PC-3 (cell line): ENCODE measurements at regions not wholly inside any gene's neighbourhood (a gene's known extent, or its start where the extent isn't known, plus 50 kb on each side); places are given as distances from the start of the nearest gene placed in this dataset.

ENCODE experiments used
- EZH2phosphoT487 ChIP-seq: fragments of 300-600 bp; sonication (generic); IDR thresholded peaks from 2 replicates; pipeline ENCODE4 v1.6.1; 2018; ENCODE audit warnings: mild to moderate bottlenecking, antibody characterized with exemption, low read length, borderline replicate concordance
- TF ChIP-seq, protein P1 (sequence below): fragments of 300-600 bp; sonication (generic); conservative IDR thresholded peaks from 2 replicates; pipeline ENCODE4 v1.5.1; 2017; ENCODE audit warnings: antibody characterized with exemption, low read depth, mild to moderate bottlenecking, low read length

- TF ChIP-seq EZH2phosphoT487: no peak
- TF ChIP-seq, protein P1, sequence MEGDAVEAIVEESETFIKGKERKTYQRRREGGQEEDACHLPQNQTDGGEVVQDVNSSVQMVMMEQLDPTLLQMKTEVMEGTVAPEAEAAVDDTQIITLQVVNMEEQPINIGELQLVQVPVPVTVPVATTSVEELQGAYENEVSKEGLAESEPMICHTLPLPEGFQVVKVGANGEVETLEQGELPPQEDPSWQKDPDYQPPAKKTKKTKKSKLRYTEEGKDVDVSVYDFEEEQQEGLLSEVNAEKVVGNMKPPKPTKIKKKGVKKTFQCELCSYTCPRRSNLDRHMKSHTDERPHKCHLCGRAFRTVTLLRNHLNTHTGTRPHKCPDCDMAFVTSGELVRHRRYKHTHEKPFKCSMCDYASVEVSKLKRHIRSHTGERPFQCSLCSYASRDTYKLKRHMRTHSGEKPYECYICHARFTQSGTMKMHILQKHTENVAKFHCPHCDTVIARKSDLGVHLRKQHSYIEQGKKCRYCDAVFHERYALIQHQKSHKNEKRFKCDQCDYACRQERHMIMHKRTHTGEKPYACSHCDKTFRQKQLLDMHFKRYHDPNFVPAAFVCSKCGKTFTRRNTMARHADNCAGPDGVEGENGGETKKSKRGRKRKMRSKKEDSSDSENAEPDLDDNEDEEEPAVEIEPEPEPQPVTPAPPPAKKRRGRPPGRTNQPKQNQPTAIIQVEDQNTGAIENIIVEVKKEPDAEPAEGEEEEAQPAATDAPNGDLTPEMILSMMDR: no peak
Observed at GRCh38 chr2:122634256-122634655, 878.8 kb downstream of the TSN start.
